ENCODE measurements at regions not wholly inside any gene's neighbourhood (a gene's known extent, or its start where the extent isn't known, plus 50 kb on each side); places are given as distances from the start of the nearest gene placed in this dataset.
"Not testable (repeated sequence)": the region's sequence is repeated elsewhere in the genome, so short reads cannot be mapped to it uniquely, and the experiment has no call there.

DNA sequence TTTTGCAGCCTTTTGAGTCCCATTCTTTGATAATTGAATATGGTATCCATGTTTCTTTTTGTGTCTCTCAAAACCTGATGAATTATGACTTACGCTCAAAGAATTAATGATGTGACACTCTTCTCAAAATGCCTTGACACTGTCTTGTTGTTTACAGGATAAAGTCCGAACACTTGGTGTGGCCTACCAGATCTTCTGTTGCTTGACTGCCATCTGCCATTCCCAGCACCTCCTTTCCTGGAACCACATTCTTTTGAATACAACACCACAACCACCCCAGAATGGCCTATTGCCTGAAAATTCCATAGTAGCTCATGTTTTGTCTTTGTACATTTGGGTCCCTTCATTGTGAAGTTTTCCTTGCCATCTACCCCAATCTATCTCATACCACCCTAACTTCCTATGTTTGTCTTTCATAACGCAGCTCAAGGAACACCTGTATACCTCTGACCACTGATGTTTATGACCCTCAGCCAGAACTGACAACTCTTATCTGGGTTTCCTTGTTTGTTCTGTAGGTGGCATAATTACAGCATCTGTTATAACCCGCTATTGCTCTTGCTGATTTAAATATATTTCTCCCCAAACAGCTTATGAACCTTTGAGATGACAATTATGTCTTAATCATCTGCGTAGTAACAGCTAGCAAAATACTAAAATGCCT lies 991.3 kb downstream of the RAB28 start:
- H3K4me3 ChIP-seq = no peak overlapping the region
- ATAC-seq (no peak), DNase-seq (no peak)

DNA sequence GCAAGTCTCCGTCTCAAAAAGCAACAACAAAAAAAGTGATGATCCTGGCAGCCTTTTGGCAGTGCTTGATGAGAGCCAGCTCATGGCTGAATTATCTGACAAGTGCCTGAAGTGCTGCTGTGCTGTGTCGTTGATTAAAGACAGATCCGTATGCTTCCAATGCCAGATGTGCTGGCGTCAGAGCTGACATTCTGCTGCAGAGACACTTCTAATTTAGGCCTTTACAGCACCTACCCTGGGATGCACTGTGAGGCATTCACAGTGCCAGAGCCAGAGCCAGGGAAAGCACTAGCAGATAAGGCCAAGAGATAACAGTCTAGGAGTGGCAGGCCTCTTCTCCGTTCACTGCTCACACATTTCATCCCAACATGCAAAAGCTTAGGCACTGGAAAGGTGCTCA lies 995.5 kb downstream of the RAB28 start:
- H3K27me3 ChIP-seq = no peaks in the 10 kb centered on the region
- no peaks in the 10 kb centered on the region for H3K36me3 ChIP-seq
- TF ChIP-seq, protein P1, sequence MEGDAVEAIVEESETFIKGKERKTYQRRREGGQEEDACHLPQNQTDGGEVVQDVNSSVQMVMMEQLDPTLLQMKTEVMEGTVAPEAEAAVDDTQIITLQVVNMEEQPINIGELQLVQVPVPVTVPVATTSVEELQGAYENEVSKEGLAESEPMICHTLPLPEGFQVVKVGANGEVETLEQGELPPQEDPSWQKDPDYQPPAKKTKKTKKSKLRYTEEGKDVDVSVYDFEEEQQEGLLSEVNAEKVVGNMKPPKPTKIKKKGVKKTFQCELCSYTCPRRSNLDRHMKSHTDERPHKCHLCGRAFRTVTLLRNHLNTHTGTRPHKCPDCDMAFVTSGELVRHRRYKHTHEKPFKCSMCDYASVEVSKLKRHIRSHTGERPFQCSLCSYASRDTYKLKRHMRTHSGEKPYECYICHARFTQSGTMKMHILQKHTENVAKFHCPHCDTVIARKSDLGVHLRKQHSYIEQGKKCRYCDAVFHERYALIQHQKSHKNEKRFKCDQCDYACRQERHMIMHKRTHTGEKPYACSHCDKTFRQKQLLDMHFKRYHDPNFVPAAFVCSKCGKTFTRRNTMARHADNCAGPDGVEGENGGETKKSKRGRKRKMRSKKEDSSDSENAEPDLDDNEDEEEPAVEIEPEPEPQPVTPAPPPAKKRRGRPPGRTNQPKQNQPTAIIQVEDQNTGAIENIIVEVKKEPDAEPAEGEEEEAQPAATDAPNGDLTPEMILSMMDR (IDR thresholded peaks at IDR 0.05) = no peak
- no peak for DNase-seq
- intact Hi-C loops (cut with DNase I) = no loop called here
- no peaks in the 10 kb centered on the region for H3K9me3 ChIP-seq
- no peak for ATAC-seq
- H3K4me1 ChIP-seq = no peaks in the 10 kb centered on the region
- H3K4me3 ChIP-seq = no peak overlapping the region
- H3K27ac ChIP-seq = no peak overlapping the region

More for the DNA sequence above, 991.3 kb downstream of the RAB28 start:
- no peaks in the 10 kb centered on the region for H3K9me3 ChIP-seq
- intact Hi-C loops (cut with DNase I) = no loop called here
- H3K36me3 ChIP-seq = no peaks in the 10 kb centered on the region
- no peak overlapping the region for H3K27ac ChIP-seq
- no peaks in the 10 kb centered on the region for H3K4me1 ChIP-seq
- TF ChIP-seq, protein P1 (IDR thresholded peaks at IDR 0.05) = no peak
- H3K27me3 ChIP-seq = no peaks in the 10 kb centered on the region

DNA sequence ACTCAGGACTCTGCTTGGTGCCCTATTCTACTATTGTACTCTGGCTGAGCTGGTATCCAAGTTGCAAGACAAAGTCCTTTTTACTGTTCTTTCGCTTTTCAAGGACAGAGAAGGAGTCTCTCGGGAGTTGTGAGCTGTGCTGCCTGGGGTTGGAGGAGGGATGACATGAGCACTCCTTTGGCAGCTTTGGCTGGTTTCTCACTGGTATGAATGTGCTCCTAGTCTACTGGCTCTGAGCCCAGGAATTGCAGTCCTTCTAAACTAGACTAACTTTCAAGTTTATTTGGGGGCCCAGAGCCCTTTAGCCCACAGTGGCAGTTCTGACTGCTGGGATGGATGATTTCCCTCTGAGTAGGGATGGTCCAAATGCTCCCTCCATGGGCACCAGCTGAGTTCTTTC lies 997.1 kb downstream of the RAB28 start:
- no peaks in the 10 kb centered on the region for H3K9me3 ChIP-seq

DNA sequence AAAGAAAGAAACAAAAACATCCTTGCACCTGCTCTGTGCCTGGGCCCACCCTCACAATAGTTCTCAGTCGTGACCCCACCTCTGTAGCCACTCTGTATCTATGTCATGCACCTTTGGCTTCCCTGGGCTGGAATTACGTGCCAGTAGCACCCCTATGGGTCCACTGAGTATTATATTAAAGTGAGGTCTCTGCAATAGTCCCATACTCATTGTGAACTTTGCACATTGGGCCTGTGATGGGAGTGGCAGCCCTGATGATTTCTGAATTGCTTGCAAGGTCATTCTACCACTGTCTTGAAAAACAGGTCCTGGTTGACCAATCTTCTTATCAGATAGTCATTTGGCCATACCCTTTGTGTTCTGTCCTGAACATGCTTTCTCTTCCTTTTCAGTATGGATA lies 1012.1 kb downstream of the RAB28 start:
- Histone ChIP-seq H3K4me1 (no peaks in the 10 kb centered on the region), H3K4me3 (no peak overlapping the region), H3K27ac (no peak overlapping the region), H3K9me3 (no peaks in the 10 kb centered on the region), H3K27me3 (no peaks in the 10 kb centered on the region), H3K36me3 (no peaks in the 10 kb centered on the region)
- ATAC-seq (no peak), DNase-seq (no peak)
- intact Hi-C loops (cut with DNase I) = no loop called here
- TF ChIP-seq, protein P1 (IDR thresholded peaks at IDR 0.05) = no peak

More for the DNA sequence above, 997.1 kb downstream of the RAB28 start:
- DNase-seq = no peak
- H3K4me1 ChIP-seq = no peaks in the 10 kb centered on the region
- no peak overlapping the region for H3K27ac ChIP-seq
- no peaks in the 10 kb centered on the region for H3K36me3 ChIP-seq
- intact Hi-C loops (cut with DNase I) = no loop called here
- no peaks in the 10 kb centered on the region for H3K27me3 ChIP-seq
- no peak overlapping the region for H3K4me3 ChIP-seq
- TF ChIP-seq, protein P1 (IDR thresholded peaks at IDR 0.05) = no peak
- ATAC-seq = no peak

DNA sequence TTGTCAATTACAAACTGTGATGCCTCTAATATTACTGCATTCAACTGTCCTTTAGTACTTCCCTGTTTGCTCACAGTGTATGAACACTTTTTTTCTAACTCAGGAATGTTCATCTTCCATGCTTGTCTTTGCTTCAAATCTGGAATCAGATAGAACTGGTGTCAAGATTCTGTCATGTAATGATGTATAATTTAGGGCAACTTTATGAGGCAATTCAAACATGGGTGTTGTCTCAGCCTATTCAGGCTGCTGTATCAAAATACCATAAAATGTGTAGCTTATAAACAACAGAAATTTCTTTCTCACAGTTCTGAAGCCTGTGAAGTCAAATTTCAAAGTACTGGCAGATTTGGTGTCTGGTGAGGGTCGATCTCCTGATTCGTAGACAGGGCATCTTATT lies 1012.9 kb downstream of the RAB28 start:
- no peaks in the 10 kb centered on the region for H3K4me1 ChIP-seq
- no peak overlapping the region for H3K27ac ChIP-seq
- H3K36me3 ChIP-seq = no peaks in the 10 kb centered on the region
- TF ChIP-seq, protein P1 (IDR thresholded peaks at IDR 0.05) = no peak
- DNase-seq = no peak
- ATAC-seq = no peak
- no peaks in the 10 kb centered on the region for H3K27me3 ChIP-seq
- no peak overlapping the region for H3K4me3 ChIP-seq
- no peaks in the 10 kb centered on the region for H3K9me3 ChIP-seq
- intact Hi-C loops (cut with DNase I) = no loop called here

DNA sequence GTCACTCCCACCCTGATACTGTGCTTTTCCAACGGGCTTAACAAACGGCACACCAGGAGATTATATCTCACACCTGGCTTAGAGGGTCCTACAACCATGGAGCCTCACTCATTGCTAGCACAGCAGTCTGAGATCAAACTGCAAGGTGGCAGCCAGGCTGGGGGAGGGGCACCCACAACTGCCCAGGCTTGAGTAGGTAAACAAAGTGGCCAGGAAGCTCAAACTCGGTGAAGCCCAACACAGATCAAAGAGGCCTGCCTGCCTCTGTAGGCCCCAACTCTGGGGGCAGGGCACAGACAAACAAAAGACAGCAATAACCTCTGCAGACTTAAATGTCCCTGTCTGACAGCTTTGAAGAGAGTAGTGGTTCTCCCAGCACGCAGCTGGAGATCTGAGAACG lies 1022.6 kb downstream of the RAB28 start:
- ATAC-seq; DNase-seq; H3K36me3 ChIP-seq; H3K4me1 ChIP-seq; intact Hi-C loops (cut with DNase I); H3K9me3 ChIP-seq; H3K27ac ChIP-seq; H3K4me3 ChIP-seq; H3K27me3 ChIP-seq: not testable (repeated sequence)

All from upper lobe of right lung (tissue), 1 donor.